ENCODE measurements at regions not wholly inside any gene's neighbourhood (a gene's known extent, or its start where the extent isn't known, plus 50 kb on each side); places are given as distances from the start of the nearest gene placed in this dataset.
"Not testable (repeated sequence)": the region's sequence is repeated elsewhere in the genome, so short reads cannot be mapped to it uniquely, and the experiment has no call there.

DNA sequence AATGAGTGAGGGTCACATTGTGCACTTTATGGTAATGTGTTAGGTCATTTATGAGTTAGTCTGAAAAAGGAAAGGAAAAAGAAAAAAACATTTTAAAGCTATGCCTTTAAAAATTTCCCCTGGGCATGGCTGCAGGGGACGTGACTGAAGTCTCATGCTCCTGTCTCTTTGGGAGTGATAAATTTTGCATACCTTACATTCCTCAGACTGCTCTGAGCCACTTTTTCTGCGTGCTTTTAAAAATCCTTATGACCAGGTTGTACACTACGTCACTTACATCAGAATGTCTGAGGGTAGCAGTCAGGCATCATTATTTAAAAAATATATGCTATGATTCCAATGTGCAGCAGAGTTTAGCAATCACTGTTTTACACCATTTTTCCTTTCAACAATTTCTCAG, 121.2 kb downstream of the RFPL4B start:
- TF ChIP-seq JUND (IDR thresholded peaks at IDR 0.05; ENCODE audit: low read depth): no peak
- peak in 1 of 2 experiments; percentile 15 for DNase-seq (ENCODE audit: low read depth in 1 of 2, low spot score in 1 of 2)
- in situ Hi-C loops (cut with HindIII; ENCODE audit: low pct_unique_long_range_greater_than_20kb, low sequenced_read_pairs): no loop called here

GRCh38 chr6:112469306-112469705, 122.2 kb downstream of the RFPL4B start:
- in situ Hi-C loops (cut with HindIII; ENCODE audit: low pct_unique_long_range_greater_than_20kb, low sequenced_read_pairs): no loop called here
- TF ChIP-seq JUND (IDR thresholded peaks at IDR 0.05; ENCODE audit: low read depth): no peak

GRCh38 chr6:112470376-112470775, 123.2 kb downstream of the RFPL4B start:
- TF ChIP-seq JUND (IDR thresholded peaks at IDR 0.05; ENCODE audit: low read depth): no peak
- in situ Hi-C loops (cut with HindIII; ENCODE audit: low pct_unique_long_range_greater_than_20kb, low sequenced_read_pairs): no loop called here
- no peak for DNase-seq (ENCODE audit: low read depth in 1 of 2, low spot score in 1 of 2)

More at GRCh38 chr6:112469306-112469705, 122.2 kb downstream of the RFPL4B start:
- DNase-seq (ENCODE audit: low read depth in 1 of 2, low spot score in 1 of 2): no peak

DNA sequence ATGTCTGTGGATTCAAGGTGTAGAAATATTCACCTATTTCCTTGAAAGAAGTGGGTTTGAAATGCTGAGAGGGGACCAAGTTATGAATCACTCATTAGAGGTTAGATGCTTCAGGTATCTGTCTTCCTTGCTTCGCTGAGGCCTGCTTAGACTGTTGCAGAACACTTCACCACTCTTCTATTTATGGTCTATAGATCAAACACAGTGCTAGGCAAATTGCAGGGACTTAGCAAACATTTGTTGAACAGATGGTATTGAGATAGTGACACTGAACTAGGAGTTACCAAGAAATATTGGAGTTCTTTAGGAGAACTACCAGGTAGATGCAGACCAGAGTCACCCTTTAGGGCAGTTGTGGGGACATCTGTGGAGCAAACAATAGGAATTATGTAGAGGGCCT, 123.8 kb downstream of the RFPL4B start:
- in situ Hi-C loops (cut with HindIII; ENCODE audit: low pct_unique_long_range_greater_than_20kb, low sequenced_read_pairs): no loop called here
- no peak for TF ChIP-seq JUND (IDR thresholded peaks at IDR 0.05; ENCODE audit: low read depth)
- peak in 1 of 2 experiments; percentile 55 for DNase-seq (ENCODE audit: low read depth in 1 of 2, low spot score in 1 of 2)

- in situ Hi-C loops (cut with HindIII; ENCODE audit: low pct_unique_long_range_greater_than_20kb, low sequenced_read_pairs): no loop called here
- no peak for DNase-seq (ENCODE audit: low read depth in 1 of 2, low spot score in 1 of 2)
- no peak for TF ChIP-seq JUND (IDR thresholded peaks at IDR 0.05; ENCODE audit: low read depth)
These were observed 128.0 kb downstream of the RFPL4B start for GRCh38 chr6:112475083-112475482.

DNA sequence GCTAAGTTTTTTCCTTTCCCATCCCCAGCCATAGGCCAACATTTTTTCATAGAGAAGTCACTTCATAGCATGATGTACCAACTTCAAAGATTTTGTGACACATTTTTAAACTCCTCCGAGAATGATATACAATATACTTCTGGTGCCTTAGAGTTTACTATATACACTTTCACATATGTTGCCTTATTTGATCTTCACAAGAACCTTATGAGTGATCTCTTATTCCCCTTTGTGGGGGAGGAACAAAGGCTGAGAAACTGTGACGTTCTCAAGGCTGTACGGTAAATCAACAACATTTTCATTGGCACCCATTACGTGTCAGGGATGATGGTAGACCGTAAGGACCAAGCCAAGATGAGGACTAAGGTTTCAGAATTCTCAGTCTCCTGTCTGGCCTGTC, 130.0 kb downstream of the RFPL4B start:
- DNase-seq (ENCODE audit: low read depth in 1 of 2, low spot score in 1 of 2): no peak
- TF ChIP-seq JUND (IDR thresholded peaks at IDR 0.05; ENCODE audit: low read depth): no peak
- in situ Hi-C loops (cut with HindIII; ENCODE audit: low pct_unique_long_range_greater_than_20kb, low sequenced_read_pairs): no loop called here

GRCh38 chr6:112478036-112478435, 130.9 kb downstream of the RFPL4B start:
- in situ Hi-C loops (cut with HindIII; ENCODE audit: low pct_unique_long_range_greater_than_20kb, low sequenced_read_pairs): no loop called here
- no peak for TF ChIP-seq JUND (IDR thresholded peaks at IDR 0.05; ENCODE audit: low read depth)
- DNase-seq (ENCODE audit: low read depth in 1 of 2, low spot score in 1 of 2): no peak

- in situ Hi-C loops (cut with HindIII; ENCODE audit: low pct_unique_long_range_greater_than_20kb, low sequenced_read_pairs); DNase-seq (ENCODE audit: low read depth in 1 of 2, low spot score in 1 of 2): not testable (repeated sequence)
These were observed 132.8 kb downstream of the RFPL4B start for GRCh38 chr6:112479975-112480374.

GRCh38 chr6:112480553-112480952, 133.4 kb downstream of the RFPL4B start:
- in situ Hi-C loops (cut with HindIII; ENCODE audit: low pct_unique_long_range_greater_than_20kb, low sequenced_read_pairs): no loop called here
- no peak for TF ChIP-seq JUND (IDR thresholded peaks at IDR 0.05; ENCODE audit: low read depth)
- DNase-seq (ENCODE audit: low read depth in 1 of 2, low spot score in 1 of 2): no peak

GRCh38 chr6:112481211-112481610, 134.1 kb downstream of the RFPL4B start:
- DNase-seq (ENCODE audit: low read depth in 1 of 2, low spot score in 1 of 2): no peak
- in situ Hi-C loops (cut with HindIII; ENCODE audit: low pct_unique_long_range_greater_than_20kb, low sequenced_read_pairs): no loop called here
- TF ChIP-seq JUND (IDR thresholded peaks at IDR 0.05; ENCODE audit: low read depth): no peak

DNA sequence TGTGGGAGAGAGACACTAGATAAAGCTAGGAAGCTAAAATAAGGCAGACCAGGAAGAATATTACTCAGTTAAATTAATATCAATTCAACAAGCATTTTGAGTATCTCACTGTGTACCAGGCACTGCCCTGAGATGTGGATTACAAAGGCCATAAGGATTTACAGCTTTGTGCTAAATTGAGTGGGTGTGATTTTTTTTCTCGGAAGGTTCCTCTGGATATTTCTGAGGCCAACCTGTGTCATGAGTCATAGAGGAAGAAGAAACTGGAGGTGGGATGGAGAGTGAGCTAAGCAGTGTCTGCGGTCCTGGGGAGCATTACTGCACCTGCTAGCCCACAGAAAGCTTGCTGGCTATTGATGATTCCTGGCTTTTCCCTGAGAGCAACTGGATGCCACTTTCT, 135.2 kb downstream of the RFPL4B start:
- no peak for TF ChIP-seq JUND (IDR thresholded peaks at IDR 0.05; ENCODE audit: low read depth)
- no peak for DNase-seq (ENCODE audit: low read depth in 1 of 2, low spot score in 1 of 2)
- in situ Hi-C loops (cut with HindIII; ENCODE audit: low pct_unique_long_range_greater_than_20kb, low sequenced_read_pairs): no loop called here

DNA sequence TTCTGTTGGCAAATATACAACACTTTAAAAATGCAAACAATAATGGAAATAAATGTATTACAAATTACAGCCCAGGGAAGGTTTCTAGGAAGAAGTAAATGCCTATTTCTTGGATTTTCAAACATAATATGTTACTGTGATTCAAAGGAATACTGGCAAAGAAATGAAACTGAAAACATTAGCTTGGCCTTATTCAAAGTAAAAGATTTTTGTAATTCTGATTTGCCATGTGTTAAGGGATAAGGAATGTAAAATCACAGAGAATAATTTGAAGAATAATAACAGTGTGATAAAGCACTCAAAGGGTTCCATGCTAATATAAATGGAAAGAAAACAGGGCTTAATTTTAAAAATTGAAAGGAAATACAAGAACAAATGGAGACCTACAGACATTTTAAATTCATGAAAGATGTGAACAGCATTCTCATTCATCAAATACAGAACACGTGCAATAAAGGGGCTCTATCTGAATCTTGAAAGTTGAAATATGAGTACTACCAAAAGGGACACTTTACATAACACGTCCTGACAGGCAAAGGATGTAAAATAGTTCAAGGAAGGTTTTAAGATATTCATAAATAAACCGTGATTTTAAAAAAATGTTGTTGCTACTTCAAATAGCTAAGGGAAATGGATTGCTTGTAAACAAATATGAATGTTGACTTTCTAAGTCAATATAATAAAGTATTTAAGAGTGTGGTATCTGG, 138.1 kb downstream of the RFPL4B start:
- no peak for TF ChIP-seq JUND (IDR thresholded peaks at IDR 0.05; ENCODE audit: low read depth)
- no peak for DNase-seq (ENCODE audit: low read depth in 1 of 2, low spot score in 1 of 2)
- in situ Hi-C loops (cut with HindIII; ENCODE audit: low pct_unique_long_range_greater_than_20kb, low sequenced_read_pairs): no loop called here

DNA sequence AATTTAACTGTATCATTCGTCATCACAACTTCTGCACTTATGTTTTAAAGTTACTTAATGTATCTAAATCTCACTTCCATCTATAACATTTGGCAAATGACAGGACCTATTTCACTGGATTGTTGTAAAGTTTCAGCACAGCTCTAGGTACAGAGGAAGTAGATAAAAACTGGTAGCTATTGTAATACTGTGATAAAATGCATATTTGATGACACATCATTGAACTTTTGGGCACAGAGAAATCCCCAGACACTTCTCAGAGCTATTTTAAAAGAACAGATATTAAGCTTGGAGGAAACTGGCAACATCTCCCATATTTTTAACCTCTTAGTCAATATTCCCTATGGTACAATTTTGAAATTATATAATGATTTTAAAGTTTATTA, 138.7 kb downstream of the RFPL4B start:
- in situ Hi-C loops (cut with HindIII; ENCODE audit: low pct_unique_long_range_greater_than_20kb, low sequenced_read_pairs): no loop called here
- TF ChIP-seq JUND (IDR thresholded peaks at IDR 0.05; ENCODE audit: low read depth): no peak
- no peak for DNase-seq (ENCODE audit: low read depth in 1 of 2, low spot score in 1 of 2)

DNA sequence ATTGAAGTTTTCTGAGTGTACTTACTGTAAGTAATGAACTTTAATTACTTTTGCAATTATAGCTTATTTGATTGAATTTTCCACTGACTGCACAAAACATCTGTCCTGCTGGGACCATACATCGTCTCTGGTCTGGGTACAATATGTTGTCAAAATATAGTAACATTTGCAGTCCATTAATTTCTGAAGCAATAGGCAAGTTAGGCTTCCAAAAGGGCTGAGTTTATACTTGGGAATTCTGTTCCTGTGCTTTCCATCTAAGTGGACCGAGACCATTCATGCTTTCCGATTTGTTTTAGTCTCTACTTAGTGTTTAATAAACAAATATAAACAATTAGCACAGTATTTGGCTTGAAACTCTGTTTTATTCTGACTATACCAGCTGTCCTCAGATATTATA, 139.3 kb downstream of the RFPL4B start:
- in situ Hi-C loops (cut with HindIII; ENCODE audit: low pct_unique_long_range_greater_than_20kb, low sequenced_read_pairs): no loop called here
- no peak for TF ChIP-seq JUND (IDR thresholded peaks at IDR 0.05; ENCODE audit: low read depth)
- DNase-seq (ENCODE audit: low read depth in 1 of 2, low spot score in 1 of 2): no peak
